Occipital lobe (tissue), 1 donor: ENCODE measurements at regions not wholly inside any gene's neighbourhood (a gene's known extent, or its start where the extent isn't known, plus 50 kb on each side); places are given as distances from the start of the nearest gene placed in this dataset.
"Not testable (repeated sequence)": the region's sequence is repeated elsewhere in the genome, so short reads cannot be mapped to it uniquely, and the experiment has no call there.

Source experiments
- DNase-seq: peaks from one replicate; lab custom pipeline; 2025; lab: John Stamatoyannopoulos, UW

GRCh38 chr2:16092861-16093638 lies 152.7 kb downstream of the MYCN start:
- DNase-seq, result no peak

DNA sequence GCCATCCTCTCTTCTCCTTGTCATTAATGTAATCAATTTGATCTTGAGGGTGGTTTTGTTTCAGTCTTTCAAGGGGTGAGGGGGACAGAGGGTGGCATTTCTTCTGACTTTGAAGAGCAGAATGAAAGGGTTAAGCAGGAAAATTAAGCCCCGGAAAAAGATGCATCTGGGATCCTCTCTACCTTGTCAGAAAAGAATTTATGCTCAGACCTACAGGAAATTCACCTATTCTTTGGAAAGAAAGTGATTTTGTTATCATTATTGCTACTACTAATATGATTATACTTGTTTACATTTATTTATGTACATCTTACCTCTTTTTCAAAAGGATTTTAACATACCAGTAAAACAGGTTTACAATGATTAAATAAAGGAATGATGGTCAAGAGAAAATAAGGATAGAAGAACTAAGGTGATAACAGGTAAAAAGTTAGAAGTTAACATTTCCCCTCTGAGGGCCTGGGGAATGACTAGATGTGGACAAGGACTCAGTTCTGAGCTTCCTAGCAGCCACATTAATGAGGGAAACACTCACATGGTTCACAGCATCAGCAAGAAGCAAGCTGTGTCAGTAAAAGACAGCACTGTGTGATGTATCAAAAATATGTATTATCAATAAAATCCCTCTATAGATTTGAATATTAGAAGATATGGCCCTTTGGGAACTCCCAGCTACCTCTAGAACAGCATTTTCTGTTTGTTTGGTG lies 151.4 kb downstream of the MYCN start:
- no peak for DNase-seq

- DNase-seq, result no peak
Measured at GRCh38 chr2:16090650-16091575, 150.6 kb downstream of the MYCN start.

DNA sequence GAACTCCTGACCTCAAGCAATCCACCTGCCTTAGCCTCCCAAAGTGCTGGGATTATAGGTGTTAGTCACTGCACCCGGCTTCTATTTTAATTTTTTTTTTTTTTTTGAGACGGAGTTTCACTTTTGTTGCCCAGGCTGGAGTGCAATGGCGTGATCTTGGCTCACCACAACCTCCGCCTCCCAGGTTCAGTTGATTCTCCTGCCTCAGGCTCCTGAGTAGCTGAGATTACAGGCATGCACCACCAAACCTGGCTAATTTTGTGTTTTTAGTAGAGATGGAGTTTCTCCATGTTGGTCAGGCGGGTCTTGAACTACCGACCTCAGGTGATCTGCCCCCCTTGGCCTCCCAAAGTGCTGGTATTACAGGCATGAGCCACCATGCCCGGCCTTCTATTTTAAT lies 149.1 kb downstream of the MYCN start:
- DNase-seq, result not testable (repeated sequence)

GRCh38 chr2:16088802-16089112 lies 148.4 kb downstream of the MYCN start:
- no peak for DNase-seq

- no peak for DNase-seq
Measured at GRCh38 chr2:16088035-16088801, 147.9 kb downstream of the MYCN start.

DNA sequence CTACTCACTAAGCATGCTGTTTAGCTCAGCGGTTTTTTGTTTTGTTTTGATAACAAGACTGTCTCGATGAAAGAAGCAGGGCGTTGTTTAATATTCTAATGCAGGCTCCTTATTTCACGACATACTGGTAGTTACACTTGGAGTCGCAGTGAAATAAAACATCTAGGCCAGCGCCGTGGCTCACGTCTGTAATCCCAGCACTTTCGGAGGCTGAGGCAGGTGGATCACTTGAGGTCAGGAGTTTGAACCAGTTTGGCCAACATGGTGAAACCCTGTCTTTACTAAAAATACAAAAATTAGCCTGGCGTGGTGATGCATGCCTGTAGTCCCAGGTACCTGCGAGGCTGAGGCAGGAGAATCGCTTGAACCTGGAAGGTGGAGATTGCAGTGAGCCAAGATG lies 145.8 kb downstream of the MYCN start:
- DNase-seq, result not testable (repeated sequence)

DNA sequence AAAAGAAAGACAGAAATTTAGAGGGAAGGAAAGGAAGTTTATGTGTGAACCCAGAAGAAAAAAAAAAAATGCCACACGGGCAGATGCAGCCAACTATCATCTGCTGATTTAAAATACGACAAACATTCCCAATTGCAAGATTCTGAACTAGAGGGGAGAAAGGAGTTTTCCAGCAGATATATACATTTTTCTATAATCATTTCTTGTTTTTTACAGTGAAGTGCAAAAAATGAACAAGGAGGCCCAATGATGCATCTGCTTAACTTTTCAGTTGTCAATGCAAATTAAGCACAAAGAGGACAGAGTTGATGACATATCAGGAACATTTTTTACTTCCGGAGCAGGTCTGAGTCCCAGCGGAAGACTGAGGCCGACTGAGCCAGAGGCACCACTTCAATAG lies 144.7 kb downstream of the MYCN start:
- DNase-seq, result no peak

DNA sequence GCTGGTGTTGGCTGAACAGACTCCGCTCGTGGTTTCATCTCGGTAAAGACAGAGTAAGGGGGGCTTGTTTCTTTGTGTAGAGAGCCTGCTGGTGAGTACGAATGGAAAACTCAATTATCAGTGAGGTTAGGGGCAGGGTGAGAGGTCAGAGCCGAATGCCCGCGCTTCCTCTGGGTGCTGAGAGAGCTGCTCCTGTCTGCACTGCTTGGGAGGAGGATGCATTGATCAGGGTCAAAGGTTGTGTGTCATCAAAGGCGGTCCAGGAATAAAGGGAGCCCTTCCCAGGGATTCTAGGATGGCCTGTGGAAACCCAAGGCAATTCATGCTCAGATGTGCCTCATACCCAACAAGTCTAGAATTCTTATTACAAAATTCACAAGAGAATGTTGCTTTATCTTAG lies 143.9 kb downstream of the MYCN start:
- DNase-seq, result no peak

DNA sequence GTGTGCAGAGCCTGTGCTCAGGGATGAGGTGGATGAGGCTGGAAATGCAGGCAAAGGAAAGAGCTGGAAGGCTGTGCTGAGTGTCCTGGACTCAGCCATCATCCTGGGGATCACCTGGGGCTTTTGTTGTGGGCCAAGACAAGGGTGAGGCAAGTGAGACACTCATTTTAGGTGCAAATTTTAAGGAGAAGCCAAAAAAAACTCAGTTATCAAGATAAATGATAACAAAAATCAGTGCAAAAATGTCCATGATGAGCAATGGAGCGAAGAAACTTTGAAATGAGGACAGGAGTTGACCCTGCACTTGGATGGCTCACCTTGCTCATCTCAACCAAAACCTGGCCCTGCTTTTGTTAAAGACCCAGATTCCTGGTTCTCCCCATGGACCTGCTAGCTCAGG lies 141.9 kb downstream of the MYCN start:
- no peak for DNase-seq

DNA sequence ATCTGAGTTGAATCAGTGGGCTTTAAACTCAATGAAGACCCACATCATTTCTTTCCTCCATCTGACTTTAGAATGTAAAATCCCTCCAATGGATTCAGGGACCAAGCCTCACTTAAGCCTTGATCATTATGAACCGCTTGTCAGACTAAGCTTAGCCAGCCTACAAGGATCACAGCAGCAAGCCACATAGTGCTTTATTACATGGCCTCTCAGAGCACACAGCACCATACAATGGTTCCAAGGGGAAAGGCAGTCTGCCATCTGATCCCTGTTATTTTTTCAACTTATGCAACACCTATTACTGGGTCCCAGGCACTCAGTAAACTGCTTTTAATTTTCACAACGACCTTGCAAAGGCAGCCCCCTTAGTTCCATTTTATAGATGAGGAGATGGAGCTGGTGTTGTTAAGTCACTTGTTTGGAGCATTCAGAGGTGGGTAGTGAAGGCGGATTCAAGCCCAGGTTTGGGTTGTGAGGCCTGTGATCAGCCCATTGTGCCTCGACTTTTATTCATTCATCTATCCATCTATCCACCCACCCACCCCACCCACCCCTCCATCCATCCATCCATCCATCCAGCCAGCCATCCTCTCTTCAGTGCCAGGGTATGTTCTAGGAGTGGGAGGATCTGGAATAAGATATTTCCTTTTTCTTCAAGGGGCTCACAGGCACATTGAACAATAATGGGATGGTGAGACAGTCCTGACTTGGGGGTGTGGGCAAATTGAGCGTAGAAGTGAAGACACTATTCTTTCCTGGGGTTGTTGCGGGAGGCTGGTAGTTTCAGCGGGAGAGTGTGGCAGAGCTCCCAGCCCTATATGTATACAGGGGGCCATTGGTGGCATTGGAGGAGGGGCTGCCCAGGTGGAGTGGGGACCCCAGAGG lies 141.2 kb downstream of the MYCN start:
- no peak for DNase-seq

DNA sequence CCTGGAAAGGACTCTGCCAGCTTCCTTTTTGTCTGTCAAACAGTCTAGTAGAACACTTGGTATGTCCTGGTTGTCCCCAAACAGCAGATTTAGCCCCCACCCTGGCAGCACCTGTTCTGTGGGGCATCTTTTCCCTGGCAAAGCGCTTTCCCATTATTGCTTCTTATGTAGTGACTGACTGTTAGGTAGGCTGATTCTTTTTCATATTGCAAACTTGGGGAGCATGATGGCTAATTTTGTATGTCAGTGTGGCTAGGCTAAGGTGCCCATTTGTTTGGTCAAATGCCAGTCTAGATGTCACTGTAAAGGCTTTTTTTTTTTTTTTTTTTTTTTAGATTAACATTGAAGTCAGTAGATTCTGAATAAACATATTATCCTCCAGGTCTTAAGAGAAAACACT lies 140.2 kb downstream of the MYCN start:
- DNase-seq, result no peak

GRCh38 chr2:16080071-16080470 lies 139.7 kb downstream of the MYCN start:
- no peak for DNase-seq

GRCh38 chr2:16079637-16080036 lies 139.3 kb downstream of the MYCN start:
- DNase-seq, result no peak

- no peak for DNase-seq
Measured at GRCh38 chr2:16077601-16078000, 137.3 kb downstream of the MYCN start.

- DNase-seq, result no peak
Measured at GRCh38 chr2:16076911-16077310, 136.6 kb downstream of the MYCN start.

- no peak for DNase-seq
Measured at GRCh38 chr2:16075045-16076012, 135.0 kb downstream of the MYCN start.

DNA sequence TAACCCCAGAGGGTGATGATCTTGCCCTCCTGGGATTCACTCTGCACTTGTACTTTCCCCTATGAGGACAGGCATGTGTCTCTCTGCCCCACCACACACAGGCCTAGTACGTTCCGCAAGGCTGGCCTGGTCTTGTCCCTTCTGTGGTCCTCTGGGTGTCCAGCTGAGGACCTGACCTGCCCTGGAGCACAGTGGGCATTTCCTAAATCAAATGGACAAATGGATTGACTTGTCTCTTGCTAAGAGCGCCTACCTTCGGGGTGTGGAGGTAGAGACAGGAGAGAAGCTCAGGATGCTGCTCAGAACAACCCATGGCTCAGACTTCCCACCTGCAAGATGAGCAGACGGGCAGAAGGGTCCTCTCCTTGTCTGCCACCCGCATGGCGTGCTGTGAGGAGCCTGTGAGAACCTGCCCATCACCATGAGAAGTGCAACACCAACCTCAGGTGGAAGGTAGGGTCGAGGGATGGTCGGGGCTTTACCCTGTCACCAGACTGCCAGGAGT lies 133.6 kb downstream of the MYCN start:
- no peak for DNase-seq

DNA sequence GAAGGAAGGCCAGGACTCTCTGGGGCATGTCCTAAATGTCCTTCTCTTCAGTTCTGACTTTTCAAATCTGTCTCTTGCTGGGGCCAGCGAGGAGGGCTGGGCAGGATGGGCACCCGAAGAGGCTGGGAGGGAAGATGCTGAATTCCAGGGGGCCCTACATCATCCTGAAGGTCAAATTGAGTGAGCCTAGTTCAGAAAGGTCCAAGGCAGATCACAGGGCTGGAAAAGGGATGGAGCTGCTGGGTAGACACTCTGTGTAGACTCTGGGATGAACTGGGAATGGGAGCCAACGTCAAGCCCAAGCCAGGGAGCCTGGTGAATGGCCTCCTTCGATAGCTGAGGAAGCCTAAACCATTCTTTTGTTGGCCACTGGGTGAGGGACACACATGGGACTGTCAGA lies 133.1 kb downstream of the MYCN start:
- no peak for DNase-seq
